ENCODE measurements at regions not wholly inside any gene's neighbourhood (a gene's known extent, or its start where the extent isn't known, plus 50 kb on each side); places are given as distances from the start of the nearest gene placed in this dataset.

- H3K4me3 ChIP-seq (ENCODE audit: low read length) = no peak overlapping the region
- peak; percentile 6 for DNase-seq (ENCODE audit: low read depth)
- TF ChIP-seq CTCF (conservative IDR thresholded peaks at IDR 0.05; ENCODE audit: low read length) = no peak
These were observed 986.4 kb downstream of the AACS start for GRCh38 chr12:126051611-126052107.

GRCh38 chr12:126055521-126055920 lies 990.3 kb downstream of the AACS start:
- no peak overlapping the region for H3K4me3 ChIP-seq (ENCODE audit: low read length)
- DNase-seq (ENCODE audit: low read depth) = peak; percentile 7
- no peak for TF ChIP-seq CTCF (conservative IDR thresholded peaks at IDR 0.05; ENCODE audit: low read length)

GRCh38 chr12:126061777-126062176 lies 996.5 kb downstream of the AACS start:
- no peak overlapping the region for H3K4me3 ChIP-seq (ENCODE audit: low read length)
- no peak for TF ChIP-seq CTCF (conservative IDR thresholded peaks at IDR 0.05; ENCODE audit: low read length)
- DNase-seq (ENCODE audit: low read depth) = no peak

GRCh38 chr12:126064028-126064427 lies 998.8 kb downstream of the AACS start:
- no peak for DNase-seq (ENCODE audit: low read depth)
- H3K4me3 ChIP-seq (ENCODE audit: low read length) = no peak overlapping the region
- no peak for TF ChIP-seq CTCF (conservative IDR thresholded peaks at IDR 0.05; ENCODE audit: low read length)

- TF ChIP-seq CTCF (conservative IDR thresholded peaks at IDR 0.05; ENCODE audit: low read length) = no peak
- H3K4me3 ChIP-seq (ENCODE audit: low read length) = no peak overlapping the region
- DNase-seq (ENCODE audit: low read depth) = no peak
These were observed 1002.5 kb downstream of the AACS start for GRCh38 chr12:126067626-126068329.

- no peak overlapping the region for H3K4me3 ChIP-seq (ENCODE audit: low read length)
- DNase-seq (ENCODE audit: low read depth) = peak; percentile 15
These were observed 1004.4 kb downstream of the AACS start for GRCh38 chr12:126069549-126070165.

More at GRCh38 chr12:126069549-126070165, 1004.4 kb downstream of the AACS start:
- TF ChIP-seq CTCF (conservative IDR thresholded peaks at IDR 0.05; ENCODE audit: low read length) = peak; percentile 52

Measured in AG10803 (cell line).